IMR-90 (cell line): ENCODE measurements at regions not wholly inside any gene's neighbourhood (a gene's known extent, or its start where the extent isn't known, plus 50 kb on each side); places are given as distances from the start of the nearest gene placed in this dataset.

Experiments used
- ATAC-seq: fragments of 200-7000 bp; cut with Tn5 transposase; 2 replicates; pipeline ENCODE4 v1.9.1; 2020; ENCODE audit warnings: low read depth, mild to moderate bottlenecking, moderate library complexity
- BruUV-seq: library from RNA; stranded (reverse); fragments of 400-500 nt; replicated peaks from 2 replicates; lab custom pipeline; 2021; lab: Mats Ljungman, UMichigan
- CTCF ChIA-PET: fragments of 300-600 bp; formaldehyde crosslinking; extraction: SDS; loops from one replicate; lab custom pipeline; 2021; ENCODE audit warnings: antibody characterized with exemption; lab: Yijun Ruan, JAX
- POLR2A ChIA-PET: fragments of 300-600 bp; sonication (Branson Sonifier 250); formaldehyde crosslinking; loops from one replicate; lab custom pipeline; 2022; ENCODE audit warnings: antibody characterized with exemption; ENCODE audit not compliant: unreplicated experiment; lab: Charles Lee
- DNase-seq: peaks from one replicate; pipeline ENCODE4 v3.0.0; 2013
- H2AFZ ChIP-seq: replicated peaks from 2 replicates; pipeline ENCODE3; 2013; ENCODE audit warnings: low read length, mild to moderate bottlenecking; ENCODE audit not compliant: poor library complexity
- H2AK5ac ChIP-seq: 2 replicates; pipeline ENCODE4 v1.6.1; 2013; ENCODE audit warnings: low read depth, low read length, inconsistent platforms
- H2AK9ac ChIP-seq: replicated peaks from 2 replicates; pipeline ENCODE3; 2013; ENCODE audit warnings: mild to moderate bottlenecking, low read depth, low read length, moderate library complexity; ENCODE audit not compliant: poor library complexity
- H2BK120ac ChIP-seq: 2 replicates; pipeline ENCODE4 v1.6.1; 2013; ENCODE audit warnings: low read depth, low read length, inconsistent platforms
- H2BK15ac ChIP-seq: 3 replicates; pipeline ENCODE4 v1.6.1; 2013; ENCODE audit warnings: low read depth, low read length, inconsistent platforms
- H2BK20ac ChIP-seq: 2 replicates; pipeline ENCODE4 v1.6.1; 2013; ENCODE audit warnings: low read depth, mild to moderate bottlenecking, inconsistent platforms, low read length, moderate library complexity
- H2BK5ac ChIP-seq: 2 replicates; pipeline ENCODE4 v1.6.1; 2013; ENCODE audit warnings: mild to moderate bottlenecking, low read depth, low read length, inconsistent platforms; ENCODE audit not compliant: poor library complexity, severe bottlenecking
- H3K14ac ChIP-seq: replicated peaks from 2 replicates; pipeline ENCODE4 v1.6.1; 2013; ENCODE audit warnings: low read depth, low read length, inconsistent platforms
- H3K18ac ChIP-seq: 2 replicates; pipeline ENCODE4 v1.6.1; 2013; ENCODE audit warnings: low read depth, low read length, control low read depth
- H3K23ac ChIP-seq: 2 replicates; pipeline ENCODE4 v1.6.1; 2013; ENCODE audit warnings: low read depth, low read length, inconsistent platforms
- H3K27ac ChIP-seq: 2 replicates; pipeline ENCODE4 v1.5.1; 2013; ENCODE audit warnings: mild to moderate bottlenecking, control low read depth, low read length; ENCODE audit not compliant: insufficient read depth
- H3K27me3 ChIP-seq: 2 replicates; pipeline ENCODE4 v1.6.1; 2013; ENCODE audit warnings: low read length; ENCODE audit not compliant: control insufficient read depth, insufficient read depth
- H3K36me3 ChIP-seq: 2 replicates; pipeline ENCODE4 v1.6.1; 2013; ENCODE audit warnings: low read length, mixed read lengths; ENCODE audit not compliant: control insufficient read depth, insufficient read depth
- H3K4ac ChIP-seq: 2 replicates; pipeline ENCODE4 v1.6.1; 2013; ENCODE audit warnings: low read depth, low read length, inconsistent platforms
- H3K4me1 ChIP-seq: 2 replicates; pipeline ENCODE4 v1.6.1; 2013; ENCODE audit warnings: low read length, mixed read lengths; ENCODE audit not compliant: control insufficient read depth, insufficient read depth
- H3K4me2 ChIP-seq: 2 replicates; pipeline ENCODE4 v1.6.1; 2013; ENCODE audit warnings: low read depth, mild to moderate bottlenecking, control low read depth, low read length, moderate library complexity
- H3K4me3 ChIP-seq: 2 replicates; pipeline ENCODE4 v1.5.1; 2013; ENCODE audit warnings: low read depth, mild to moderate bottlenecking, control low read depth, low read length, moderate library complexity; ENCODE audit not compliant: insufficient read depth
- H3K56ac ChIP-seq: 2 replicates; pipeline ENCODE4 v1.6.1; 2013; ENCODE audit warnings: low read length, inconsistent platforms; ENCODE audit not compliant: insufficient read depth; ENCODE audit errors: extremely low read depth
- H3K79me1 ChIP-seq, 2 experiments: 2 replicates each; pipeline ENCODE4 v1.6.1; 2013; ENCODE audit warnings: low read length in 2 of 2, inconsistent platforms in 1 of 2, low read depth in 1 of 2
- H3K9ac ChIP-seq: 2 replicates; pipeline ENCODE4 v1.6.1; 2013; ENCODE audit warnings: low read depth, low read length, control low read depth
- H3K9me1 ChIP-seq: 2 replicates; pipeline ENCODE4 v1.6.1; 2013; ENCODE audit warnings: low read length, inconsistent platforms; ENCODE audit not compliant: insufficient read depth
- H3K9me3 ChIP-seq: 2 replicates; pipeline ENCODE4 v1.6.1; 2013; ENCODE audit warnings: low read length; ENCODE audit not compliant: control insufficient read depth, insufficient read depth
- H4K20me1 ChIP-seq: 2 replicates; pipeline ENCODE4 v1.6.1; 2013; ENCODE audit warnings: low read length, inconsistent platforms; ENCODE audit not compliant: insufficient read depth
- H4K5ac ChIP-seq: 2 replicates; pipeline ENCODE4 v1.6.1; 2013; ENCODE audit warnings: mild to moderate bottlenecking, low read depth, low read length, control low read depth
- H4K8ac ChIP-seq, 2 experiments: 2 replicates each; pipeline ENCODE4 v1.6.1; 2013; ENCODE audit warnings: low read depth in 2 of 2, low read length in 2 of 2, control low read depth in 1 of 2, inconsistent platforms in 1 of 2
- H4K91ac ChIP-seq: 2 replicates; pipeline ENCODE4 v1.6.1; 2013; ENCODE audit warnings: low read depth, low read length, inconsistent platforms; ENCODE audit not compliant: insufficient read depth
- BHLHE40 ChIP-seq: fragments of 150-350 bp; IDR thresholded peaks from 2 replicates; pipeline ENCODE4 v1.6.1; 2016; ENCODE audit warnings: mild to moderate bottlenecking, low read depth, low read length
- CEBPB ChIP-seq: IDR thresholded peaks from 2 replicates; pipeline ENCODE4 v1.6.1; 2012; ENCODE audit warnings: low read depth, low read length, improper control_type of control experiment
- CHD1 ChIP-seq: IDR thresholded peaks from 2 replicates; pipeline ENCODE4 v1.6.1; 2012; ENCODE audit warnings: low read depth, low read length, improper control_type of control experiment
- CTCF ChIP-seq: conservative IDR thresholded peaks from 2 replicates; pipeline ENCODE4 v1.5.1; 2012; ENCODE audit warnings: mild to moderate bottlenecking, low read depth, low read length, improper control_type of control experiment
- ELK1 ChIP-seq: fragments of 150-350 bp; IDR thresholded peaks from 2 replicates; pipeline ENCODE4 v1.6.1; 2016; ENCODE audit warnings: low read depth, mild to moderate bottlenecking, low read length, moderate library complexity, borderline replicate concordance
- FOS ChIP-seq: fragments of 150-350 bp; IDR thresholded peaks from 2 replicates; pipeline ENCODE4 v1.6.1; 2016; ENCODE audit warnings: low read depth, low read length
- MAFK ChIP-seq: IDR thresholded peaks from 2 replicates; pipeline ENCODE4 v1.6.1; 2012; ENCODE audit warnings: low read depth, low read length, improper control_type of control experiment
- MAZ ChIP-seq: IDR thresholded peaks from 2 replicates; pipeline ENCODE4 v1.6.1; 2012; ENCODE audit warnings: low read depth, mild to moderate bottlenecking, low read length, improper control_type of control experiment, moderate library complexity, borderline replicate concordance
- MXI1 ChIP-seq: IDR thresholded peaks from 2 replicates; pipeline ENCODE4 v1.6.1; 2012; ENCODE audit warnings: low read depth, mild to moderate bottlenecking, low read length, moderate library complexity, borderline replicate concordance
- NFE2L2 ChIP-seq: fragments of 150-350 bp; IDR thresholded peaks from 2 replicates; pipeline ENCODE4 v1.6.1; 2016; ENCODE audit warnings: low read depth, mild to moderate bottlenecking, low read length
- POLR2A ChIP-seq: IDR thresholded peaks from 2 replicates; pipeline ENCODE4 v1.6.1; 2012; ENCODE audit warnings: mild to moderate bottlenecking, low read depth, low read length
- RAD21 ChIP-seq: IDR thresholded peaks from 2 replicates; pipeline ENCODE4 v1.6.1; 2012; ENCODE audit warnings: low read length, improper control_type of control experiment
- RCOR1 ChIP-seq: IDR thresholded peaks from 2 replicates; pipeline ENCODE4 v1.6.1; 2012; ENCODE audit warnings: mild to moderate bottlenecking, low read length, improper control_type of control experiment; ENCODE audit not compliant: insufficient replicate concordance
- RFX5 ChIP-seq: IDR thresholded peaks from 2 replicates; pipeline ENCODE4 v1.8.0; 2012; ENCODE audit warnings: low read depth, mild to moderate bottlenecking, low read length, moderate library complexity
- SMC3 ChIP-seq: fragments of 150-350 bp; IDR thresholded peaks from 2 replicates; pipeline ENCODE4 v1.6.1; 2016; ENCODE audit warnings: low read depth, mild to moderate bottlenecking, antibody characterized with exemption, low read length, moderate library complexity
- WGBS, 2 experiments: methylation state at CpG; one replicate each; pipeline versions ENCODE4 v1.1.5 to v1.1.7; 2013; ENCODE audit warnings: missing lambda C conversion rate in 2 of 2; ENCODE audit not compliant: insufficient read length in 1 of 2; ENCODE audit errors: extremely low coverage in 2 of 2; 5-methylcytosine and 5-hydroxymethylcytosine counted together
- dilution Hi-C: fragments of 300-500 bp; cut with HindIII; formaldehyde crosslinking; loops from one replicate; pipeline ENCODE4 v1.14.3; 2018; ENCODE audit warnings: low sequenced_read_pairs; ENCODE audit not compliant: unreplicated experiment
- in situ Hi-C: fragments of 300-500 bp; cut with MboI; formaldehyde crosslinking; loops from 3 replicates; pipeline ENCODE4 v1.14.3; 2019; ENCODE audit warnings: low sequenced_read_pairs, inconsistent platforms, mixed read lengths
- intact Hi-C: fragments of 100-400 bp; cut with micrococcal nuclease; formaldehyde crosslinking; loops from 2 replicates; pipeline ENCODE4 v1.10.0; 2022
- TF ChIP-seq, protein P1 (sequence below): fragments of 150-350 bp; IDR thresholded peaks from 2 replicates; pipeline ENCODE4 v1.6.1; 2017; ENCODE audit warnings: mild to moderate bottlenecking, antibody characterized with exemption, low read length, low read depth

DNA sequence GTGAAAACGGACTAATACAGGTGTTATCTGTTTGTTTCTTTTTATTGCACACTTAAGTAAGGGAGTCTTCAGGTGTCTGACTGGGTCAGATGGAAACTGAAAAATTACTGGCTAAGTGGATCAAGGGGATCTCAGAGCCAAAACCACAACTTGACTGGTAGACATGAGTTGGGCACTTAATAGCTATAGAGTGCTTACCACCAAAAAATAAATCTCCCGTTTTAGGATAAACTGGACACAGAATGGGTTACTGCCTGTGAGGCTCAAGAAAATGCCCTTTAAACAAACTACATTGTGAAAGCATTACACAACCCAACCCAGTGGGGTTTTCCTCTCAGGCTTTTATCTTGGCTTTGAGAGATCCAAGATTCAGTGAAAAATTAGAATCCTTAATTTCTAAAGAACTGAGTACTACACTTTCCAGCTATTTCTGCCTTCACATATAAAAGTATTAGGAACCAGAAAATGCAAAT is 134.0 kb upstream of the LYPLAL1 start:
- in situ Hi-C loops, result no loop called here
- H3K27ac ChIP-seq, result no peak overlapping the region
- H3K4me3 ChIP-seq, result no peak overlapping the region
- H2AK5ac ChIP-seq, result no peak overlapping the region
- H3K27me3 ChIP-seq, result no peaks in the 10 kb centered on the region
- H3K79me1 ChIP-seq, result no peaks in the 10 kb centered on the region
- no peak overlapping the region for H2AFZ ChIP-seq
- no peaks in the 10 kb centered on the region for H3K36me3 ChIP-seq
- no peak overlapping the region for H3K4ac ChIP-seq
- peak overlapping the region; percentile 24; the same call in 1 of the 2 replicates for H4K91ac ChIP-seq
- H2AK9ac ChIP-seq, result no peak overlapping the region
- no CpG with 5 or more reads among the region's 2 CpGs for WGBS, 2 experiments
- H3K18ac ChIP-seq, result no peak overlapping the region
- dilution Hi-C loops, result no loop called here
- no peak overlapping the region; the same call in 1 of the 2 replicates for H4K5ac ChIP-seq
- no peaks in the 10 kb centered on the region for H4K20me1 ChIP-seq
- no peak overlapping the region; the same call in 1 of the 3 replicates for H2BK15ac ChIP-seq
- no peak overlapping the region for H4K8ac ChIP-seq
- H2BK20ac ChIP-seq, result no peak overlapping the region
- no peak for TF ChIP-seq MXI1
- TF ChIP-seq MAZ, result no peak
- TF ChIP-seq CTCF, result no peak
- no peak for TF ChIP-seq CEBPB
- TF ChIP-seq FOS, result no peak
- TF ChIP-seq RCOR1, result no peak
- TF ChIP-seq RFX5, result no peak
- TF ChIP-seq, protein P1, sequence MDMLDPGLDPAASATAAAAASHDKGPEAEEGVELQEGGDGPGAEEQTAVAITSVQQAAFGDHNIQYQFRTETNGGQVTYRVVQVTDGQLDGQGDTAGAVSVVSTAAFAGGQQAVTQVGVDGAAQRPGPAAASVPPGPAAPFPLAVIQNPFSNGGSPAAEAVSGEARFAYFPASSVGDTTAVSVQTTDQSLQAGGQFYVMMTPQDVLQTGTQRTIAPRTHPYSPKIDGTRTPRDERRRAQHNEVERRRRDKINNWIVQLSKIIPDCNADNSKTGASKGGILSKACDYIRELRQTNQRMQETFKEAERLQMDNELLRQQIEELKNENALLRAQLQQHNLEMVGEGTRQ, result no peak
- no peak for TF ChIP-seq CHD1
- TF ChIP-seq BHLHE40, result no peak
- no peak for TF ChIP-seq POLR2A
- no peak for TF ChIP-seq RAD21
- TF ChIP-seq SMC3, result no peak
- no peak for TF ChIP-seq ELK1
- no peak for TF ChIP-seq MAFK
- TF ChIP-seq NFE2L2, result no peak
- no peak overlapping the region for H3K4me2 ChIP-seq
- peaks cover 2% of the 10 kb centered on the region for H3K9me3 ChIP-seq
- CTCF ChIA-PET, result no interaction called here
- intact Hi-C loops, result no loop called here
- no peak overlapping the region for H3K9ac ChIP-seq
- H2BK5ac ChIP-seq, result no peak overlapping the region
- no peak for ATAC-seq
- peak; percentile 11 for DNase-seq
- H2BK120ac ChIP-seq, result no peak overlapping the region
- H3K14ac ChIP-seq, result no peak overlapping the region
- no peaks in the 10 kb centered on the region for H3K9me1 ChIP-seq
- no peak overlapping the region for H3K23ac ChIP-seq
- POLR2A ChIA-PET, result no interaction called here
- BruUV-seq, result no TSS peak
- H3K4me1 ChIP-seq, result peaks cover 6% of the 10 kb centered on the region
- no peak overlapping the region for H3K56ac ChIP-seq
